HG03342 (cell line): ENCODE measurements at regions not wholly inside any gene's neighbourhood (a gene's known extent, or its start where the extent isn't known, plus 50 kb on each side); places are given as distances from the start of the nearest gene placed in this dataset.

ENCODE experiments used
- ATAC-seq: cut with Tn5 transposase; IDR thresholded peaks from one replicate; pipeline ENCODE4 v1.9.1; 2021; ENCODE audit warnings: mild to moderate bottlenecking, moderate library complexity; ENCODE audit not compliant: unreplicated experiment

DNA sequence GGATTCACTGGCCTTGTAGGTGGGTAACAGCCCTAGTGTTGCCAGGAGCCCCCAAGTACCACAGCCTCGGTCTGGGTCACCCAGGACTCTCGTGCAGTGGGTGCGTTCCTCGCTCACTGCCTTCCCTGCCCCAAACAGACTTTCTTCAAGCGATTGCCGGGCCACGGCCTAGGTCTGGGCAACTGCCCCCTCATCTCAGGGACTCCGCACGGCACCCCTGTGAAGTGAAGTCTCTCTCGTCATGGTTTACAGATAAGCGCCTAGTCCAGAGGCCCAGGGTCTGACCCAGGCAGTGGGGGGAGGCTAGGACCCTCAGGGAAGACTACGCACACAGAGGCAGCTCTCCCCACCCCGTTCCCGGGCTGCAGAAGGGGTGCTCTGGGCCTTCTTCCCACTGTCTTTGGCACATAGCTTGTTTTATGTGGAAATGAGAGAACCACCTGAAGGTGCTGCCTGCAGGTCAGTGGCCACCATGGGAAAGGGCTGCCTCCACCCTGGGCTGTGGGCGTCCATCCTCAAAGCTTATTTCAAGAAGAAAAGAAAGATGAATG, 220.8 kb downstream of the ERMARD start:
- ATAC-seq, result no peak

DNA sequence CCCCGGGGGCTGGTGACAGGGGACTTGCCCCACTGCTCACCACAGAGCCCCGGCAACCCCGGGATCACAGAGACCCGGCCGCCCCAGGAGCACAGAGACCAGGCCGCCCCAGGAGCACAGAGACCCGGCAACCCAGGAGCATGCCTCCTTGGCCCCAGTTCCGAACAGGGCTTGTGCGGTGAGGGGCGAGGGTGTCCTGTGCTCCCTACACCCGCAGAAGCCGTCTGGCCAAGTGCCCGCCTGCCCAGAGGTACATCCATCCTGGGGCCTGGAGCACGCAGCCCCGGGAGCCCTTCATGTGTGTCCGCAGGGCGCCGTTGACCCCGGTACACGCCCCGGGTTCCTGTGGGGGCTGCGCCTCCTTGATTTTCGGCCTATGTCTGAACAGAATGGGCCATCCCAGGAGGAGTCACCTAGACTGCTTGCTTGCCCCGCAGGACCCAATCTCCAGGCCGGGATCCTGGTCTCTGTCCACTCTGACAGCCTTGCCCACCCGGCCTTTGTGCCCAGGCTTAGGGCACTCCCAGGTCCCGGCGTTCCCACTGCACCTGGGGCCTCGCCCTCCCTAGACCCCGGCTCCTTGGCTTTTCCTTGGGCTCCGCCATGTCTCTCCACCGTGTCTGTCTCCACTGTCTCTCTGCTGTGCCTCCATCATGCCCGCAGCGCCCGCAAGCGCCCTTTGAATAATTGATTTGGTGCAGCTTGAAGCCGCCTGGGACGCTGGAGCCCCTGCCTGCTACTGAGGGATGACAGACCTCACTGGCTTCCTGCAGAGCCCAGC, 219.8 kb downstream of the ERMARD start:
- ATAC-seq, result no peak

DNA sequence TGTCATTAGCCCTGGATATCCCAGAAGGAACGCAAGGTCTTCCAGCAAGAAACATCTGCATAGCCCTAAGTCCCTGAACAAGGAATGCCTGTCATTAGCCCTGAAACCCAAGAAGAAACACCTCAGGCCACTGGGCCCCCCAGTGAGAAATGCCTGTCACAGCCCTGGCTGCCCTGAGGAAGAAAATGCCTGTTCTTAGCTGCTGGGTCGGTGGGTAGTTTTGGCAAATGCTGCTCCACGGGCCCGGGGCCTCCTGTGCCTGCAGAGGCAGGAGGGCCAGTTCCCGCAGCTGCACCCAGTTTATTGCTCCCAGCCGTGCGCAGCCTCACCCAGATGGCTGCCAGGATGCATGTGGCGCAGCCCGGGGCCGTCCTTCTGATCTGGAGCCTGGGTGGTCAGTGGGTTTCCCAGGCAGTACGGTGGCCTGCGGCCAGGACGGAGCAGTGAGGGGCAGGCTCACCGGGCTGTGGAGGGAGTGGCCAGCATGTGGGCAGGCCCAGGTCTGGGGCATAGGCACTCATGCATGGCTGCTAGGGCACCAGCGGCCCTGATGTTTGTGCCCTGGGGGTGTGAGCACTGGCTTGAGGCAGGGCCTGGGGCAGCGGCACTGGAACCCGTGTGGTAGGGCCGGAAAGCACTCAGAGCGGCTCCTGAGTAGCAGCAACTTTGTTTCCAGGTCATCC, 219.0 kb downstream of the ERMARD start:
- ATAC-seq, result no peak

DNA sequence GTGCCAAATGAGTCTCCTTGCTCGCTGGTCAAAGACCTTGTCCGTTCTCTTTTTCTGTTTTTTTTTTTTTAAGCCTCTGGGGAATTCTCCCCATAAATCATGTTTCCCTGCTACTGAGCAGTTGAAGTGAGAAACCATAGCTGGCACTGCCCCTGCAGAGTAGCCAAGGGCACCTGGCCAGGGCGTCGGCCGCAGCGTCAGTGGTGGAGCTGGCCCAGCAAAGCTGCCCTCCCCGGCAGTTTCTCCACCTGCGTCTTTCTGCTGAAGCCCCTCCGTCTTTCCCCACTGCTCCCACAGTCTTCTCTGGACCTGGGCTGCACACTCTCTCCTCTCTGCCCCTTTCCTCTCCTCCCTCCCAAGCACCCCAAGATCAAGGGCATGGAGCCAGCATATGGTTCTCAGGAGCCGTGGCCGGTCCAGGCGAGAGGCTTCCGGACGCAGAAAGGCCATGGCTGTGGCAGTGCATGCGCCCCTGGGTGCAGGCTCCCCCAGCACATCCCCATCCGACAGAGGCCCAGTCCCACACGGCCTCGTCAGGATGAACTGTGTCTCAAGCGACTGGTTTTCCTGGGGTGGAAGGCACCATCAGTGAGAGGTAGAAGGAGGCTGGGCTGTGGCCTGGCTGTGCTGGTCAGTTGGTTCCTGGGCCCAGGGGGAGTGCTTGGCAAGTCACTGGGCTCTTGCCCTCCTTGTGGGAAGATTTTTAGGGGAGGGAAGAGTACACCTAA, 218.1 kb downstream of the ERMARD start:
- no peak for ATAC-seq

DNA sequence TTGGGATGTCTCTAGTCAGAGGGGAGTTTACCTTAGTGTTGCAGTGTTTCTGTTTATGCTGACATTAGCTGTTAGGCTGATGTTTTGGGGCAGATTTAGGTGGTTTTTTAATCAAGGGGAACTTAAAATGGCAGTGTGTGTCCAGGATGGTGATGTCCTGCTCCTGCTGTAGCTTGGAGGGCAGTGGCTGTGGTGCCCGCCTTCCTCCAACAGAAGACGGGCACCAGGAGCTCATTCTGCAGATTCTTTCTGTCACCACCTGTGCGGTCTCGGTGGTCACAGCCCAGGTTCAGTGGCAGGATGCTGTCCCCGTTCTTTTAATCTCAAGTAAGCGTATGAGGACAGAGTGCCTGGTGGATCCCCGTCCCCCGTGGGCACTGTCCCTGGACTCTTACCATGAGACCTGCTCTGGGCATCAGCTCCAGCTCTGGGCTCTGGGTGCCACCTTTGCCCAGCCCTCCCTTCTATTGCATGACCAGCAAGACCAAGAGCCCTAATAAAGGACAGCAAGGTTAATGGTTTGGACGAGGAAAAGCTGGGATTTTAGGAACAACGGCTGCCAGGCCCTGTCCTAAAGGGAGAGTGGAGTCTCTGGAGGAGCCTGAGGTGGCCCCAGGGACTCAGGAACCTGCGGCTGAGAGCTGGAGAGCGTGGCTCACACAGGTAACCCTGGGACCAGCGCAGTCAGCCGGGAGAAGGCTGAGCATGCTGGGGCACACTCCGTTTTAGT, 217.3 kb downstream of the ERMARD start:
- ATAC-seq, result no peak

DNA sequence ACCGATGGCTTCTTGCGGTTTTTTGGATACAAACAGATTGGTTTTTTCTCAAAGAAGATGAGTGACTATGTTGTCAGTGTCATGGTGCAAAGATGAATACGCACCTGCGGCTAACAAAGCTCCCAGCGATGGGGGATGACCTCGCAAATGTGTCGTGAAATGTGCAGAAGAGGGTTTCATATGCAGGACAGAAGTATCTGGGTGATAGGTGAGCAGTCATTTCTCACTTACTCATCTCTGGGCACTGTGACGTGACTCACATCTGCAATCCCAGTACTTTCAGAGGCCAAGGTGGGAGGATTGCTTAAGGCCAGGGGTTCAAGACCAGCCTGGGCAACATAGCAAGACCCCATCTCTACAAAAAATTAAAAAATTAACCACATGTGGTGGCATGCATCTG, 216.3 kb downstream of the ERMARD start:
- no peak for ATAC-seq

DNA sequence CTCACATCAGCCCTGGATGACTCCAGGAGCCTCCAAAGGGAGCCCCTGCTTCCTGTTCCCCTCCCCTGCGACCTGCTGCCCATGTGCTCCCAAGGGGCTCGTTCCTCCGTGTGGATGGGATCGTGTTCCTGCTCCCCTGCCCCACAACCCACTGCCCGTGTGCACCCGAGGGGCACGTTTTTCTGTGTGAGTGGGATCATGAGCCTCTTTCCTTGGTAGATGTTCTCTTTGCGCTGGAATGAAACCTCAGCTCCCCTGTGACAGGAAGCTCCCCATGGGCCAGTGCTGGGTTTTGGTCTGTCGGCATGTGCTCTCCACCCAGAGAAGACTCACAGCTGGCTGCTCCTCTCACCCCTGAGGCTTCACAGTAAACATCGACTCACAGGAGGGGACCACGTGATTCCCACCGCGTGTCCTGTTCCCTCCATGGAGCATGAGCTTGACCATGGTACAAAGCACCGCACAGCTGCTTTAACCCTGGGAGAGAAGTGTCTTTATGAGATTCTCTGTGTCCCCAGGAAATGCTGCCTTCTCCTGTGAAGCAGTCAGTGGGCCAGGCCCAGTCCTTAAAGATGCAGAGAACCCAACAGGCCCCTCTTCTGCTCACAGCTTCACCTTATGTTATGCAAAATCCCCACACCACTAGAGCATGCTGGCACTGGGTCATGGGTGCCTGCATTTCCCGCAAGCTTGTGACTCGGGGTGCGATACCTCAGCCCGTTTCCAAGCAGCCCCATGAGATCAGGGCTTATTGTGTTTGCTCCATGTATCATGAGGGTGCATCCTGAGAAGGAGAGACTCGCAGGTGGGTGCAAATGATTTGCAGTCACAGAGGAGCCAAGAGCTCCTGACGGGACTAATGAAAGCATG, 215.1 kb downstream of the ERMARD start:
- ATAC-seq, result no peak

DNA sequence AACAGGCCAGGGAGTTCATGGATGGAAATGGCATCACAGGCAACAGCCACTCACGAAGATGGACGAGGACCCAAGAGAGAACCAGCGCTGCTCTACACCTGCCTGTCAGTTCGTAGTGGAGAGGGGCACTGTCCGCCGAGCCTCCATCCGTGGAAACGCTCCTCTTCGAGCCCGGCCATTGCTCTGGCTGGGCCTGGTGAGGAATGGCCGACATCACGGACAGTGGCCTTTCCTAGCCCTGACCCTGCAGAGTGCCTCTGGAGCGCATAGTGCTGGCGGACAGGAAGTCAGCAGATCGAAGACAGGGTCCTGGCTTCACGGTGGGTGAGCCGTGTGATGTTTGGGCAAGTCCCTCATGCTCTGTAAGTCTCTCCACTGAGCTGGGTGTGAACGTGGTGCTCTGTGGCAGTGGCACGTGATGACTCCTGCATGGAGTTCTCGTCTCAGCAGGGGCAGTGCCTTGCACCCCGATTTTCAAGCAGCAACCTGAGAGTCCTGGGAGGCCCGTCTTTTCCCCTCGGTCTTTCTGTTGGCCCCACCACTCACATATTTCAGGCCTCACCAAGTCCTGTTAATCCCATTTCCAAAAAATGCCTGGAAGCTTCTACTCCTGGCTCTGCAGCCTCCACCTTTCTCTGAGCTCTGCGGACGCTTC, 214.4 kb downstream of the ERMARD start:
- no peak for ATAC-seq

DNA sequence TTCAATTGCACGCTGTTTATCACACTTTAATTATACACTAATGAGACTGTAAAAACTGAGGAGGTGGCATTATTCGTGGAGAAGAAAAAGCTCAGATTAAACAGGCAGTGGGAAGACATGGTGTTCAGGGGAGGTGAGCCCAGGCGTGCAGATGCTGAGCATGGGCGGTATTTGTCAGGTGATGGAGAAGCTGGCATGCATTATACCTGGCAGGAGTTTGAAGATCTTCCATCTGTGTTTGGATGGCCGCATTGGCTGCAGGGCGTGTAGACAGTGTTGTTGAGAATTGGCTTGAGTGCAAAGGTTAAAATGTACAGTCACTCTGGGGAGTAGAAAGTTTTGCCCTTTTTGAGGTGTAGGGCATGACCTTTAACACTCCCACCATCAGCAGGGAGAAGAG, 213.8 kb downstream of the ERMARD start:
- no peak for ATAC-seq

DNA sequence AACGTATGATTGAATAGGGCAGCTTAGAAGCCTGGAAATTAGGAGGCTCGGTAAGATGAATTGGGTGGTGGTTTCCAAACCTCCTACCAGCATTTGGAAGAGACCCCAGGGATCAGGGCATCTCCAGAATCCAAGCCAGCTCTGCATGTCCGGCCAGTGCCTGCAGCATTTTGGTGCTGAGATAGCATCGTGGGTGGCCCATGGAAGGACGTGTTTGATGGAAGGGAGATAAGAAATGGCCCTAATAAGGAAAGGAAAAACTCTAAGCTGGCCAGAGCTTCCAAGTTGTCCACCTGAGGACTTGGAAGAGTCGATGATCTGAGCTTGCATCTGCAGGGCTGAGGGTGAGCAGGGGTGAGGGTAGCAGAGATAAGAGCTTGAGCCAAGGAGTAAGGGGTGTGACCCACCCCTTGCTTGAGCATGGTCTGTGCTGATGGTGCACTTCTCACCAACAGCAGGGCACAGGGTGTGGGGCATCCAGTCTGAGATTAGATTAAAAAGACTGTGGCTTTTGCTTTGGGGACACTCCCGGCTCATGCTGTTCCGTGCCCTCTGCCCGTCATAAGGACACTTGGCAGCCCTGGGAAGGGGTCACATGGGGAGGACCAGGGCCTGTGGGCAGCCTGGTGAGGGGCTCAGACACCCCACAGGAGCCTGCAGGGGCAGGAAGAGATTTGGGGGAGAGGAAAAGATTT, 213.2 kb downstream of the ERMARD start:
- no peak for ATAC-seq

DNA sequence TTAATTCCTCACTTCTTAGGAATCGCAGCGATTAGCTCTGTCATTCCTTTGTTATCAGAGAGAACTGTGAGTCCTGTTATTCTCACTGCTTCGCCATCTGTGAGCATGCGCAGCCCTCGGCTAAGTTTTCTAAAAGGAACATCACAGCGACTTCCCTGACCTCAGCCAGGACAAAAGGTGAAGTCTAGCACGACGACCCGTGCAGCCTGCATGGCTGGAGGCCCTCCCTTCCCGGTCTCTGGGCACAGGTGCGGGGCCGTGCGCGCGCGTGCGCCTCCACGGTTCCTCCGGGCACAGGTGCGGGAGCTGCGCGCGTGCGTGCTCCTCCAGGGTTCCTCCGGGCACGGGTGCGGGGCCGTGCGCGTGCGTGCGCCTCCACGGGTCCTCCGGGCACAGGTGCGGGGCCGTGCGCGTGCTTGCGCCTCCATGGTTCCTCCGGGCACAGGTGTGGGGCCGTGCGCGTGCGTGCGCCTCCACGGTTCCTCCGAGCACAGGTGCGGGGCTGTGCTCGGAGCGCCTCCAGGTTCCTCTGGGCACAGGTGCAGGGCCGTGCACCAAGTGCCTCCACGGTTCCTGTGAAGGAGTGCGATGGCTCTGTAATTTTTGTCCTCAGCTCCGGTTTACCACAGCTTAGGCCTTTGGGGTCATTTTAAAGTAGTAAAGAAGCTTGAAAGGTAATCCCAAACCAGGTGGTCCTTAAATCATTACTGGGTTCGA, 212.3 kb downstream of the ERMARD start:
- ATAC-seq, result no peak

DNA sequence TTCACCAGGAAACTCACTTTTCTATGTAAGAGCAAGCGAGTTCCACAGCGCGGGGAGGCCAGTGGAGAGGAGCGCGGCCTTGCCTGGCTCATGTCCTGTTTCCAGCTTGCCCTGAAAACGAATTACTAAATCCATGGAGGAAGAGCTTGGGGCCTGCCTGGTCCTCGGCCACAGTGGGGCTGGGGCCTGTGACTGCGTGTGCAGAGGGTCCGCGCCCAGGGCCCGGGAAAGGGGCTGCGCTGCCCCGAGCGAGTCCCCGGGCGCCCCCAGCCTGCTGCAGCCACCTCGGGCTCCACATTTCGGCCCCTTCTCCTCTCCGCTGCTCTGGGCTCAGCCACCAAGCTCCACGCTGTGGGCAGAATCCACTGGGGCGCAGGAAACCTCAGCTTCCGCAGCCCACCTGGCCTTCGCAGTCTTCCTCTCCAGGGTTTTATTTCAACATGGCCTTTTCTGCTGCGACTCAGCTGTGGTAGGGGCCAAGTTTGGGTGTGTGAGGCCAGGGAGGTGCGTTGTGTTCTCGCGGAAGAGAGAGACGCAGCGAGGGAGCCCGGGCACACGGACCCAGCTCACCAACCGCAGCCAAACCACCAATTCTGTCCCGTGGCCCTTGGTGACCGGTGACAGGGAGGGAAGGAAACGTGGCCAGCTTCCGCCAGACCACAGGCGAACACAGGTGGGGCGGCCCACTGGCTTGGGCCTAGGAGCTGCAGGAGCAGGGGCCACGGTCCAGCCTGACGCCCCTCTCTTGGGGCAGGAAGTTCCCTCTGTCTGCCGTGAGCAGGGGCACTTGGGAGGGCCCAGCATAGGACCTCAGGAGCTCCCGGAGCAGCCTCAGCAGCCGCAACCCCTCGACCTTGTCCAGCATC, 211.4 kb downstream of the ERMARD start:
- ATAC-seq, result no peak

DNA sequence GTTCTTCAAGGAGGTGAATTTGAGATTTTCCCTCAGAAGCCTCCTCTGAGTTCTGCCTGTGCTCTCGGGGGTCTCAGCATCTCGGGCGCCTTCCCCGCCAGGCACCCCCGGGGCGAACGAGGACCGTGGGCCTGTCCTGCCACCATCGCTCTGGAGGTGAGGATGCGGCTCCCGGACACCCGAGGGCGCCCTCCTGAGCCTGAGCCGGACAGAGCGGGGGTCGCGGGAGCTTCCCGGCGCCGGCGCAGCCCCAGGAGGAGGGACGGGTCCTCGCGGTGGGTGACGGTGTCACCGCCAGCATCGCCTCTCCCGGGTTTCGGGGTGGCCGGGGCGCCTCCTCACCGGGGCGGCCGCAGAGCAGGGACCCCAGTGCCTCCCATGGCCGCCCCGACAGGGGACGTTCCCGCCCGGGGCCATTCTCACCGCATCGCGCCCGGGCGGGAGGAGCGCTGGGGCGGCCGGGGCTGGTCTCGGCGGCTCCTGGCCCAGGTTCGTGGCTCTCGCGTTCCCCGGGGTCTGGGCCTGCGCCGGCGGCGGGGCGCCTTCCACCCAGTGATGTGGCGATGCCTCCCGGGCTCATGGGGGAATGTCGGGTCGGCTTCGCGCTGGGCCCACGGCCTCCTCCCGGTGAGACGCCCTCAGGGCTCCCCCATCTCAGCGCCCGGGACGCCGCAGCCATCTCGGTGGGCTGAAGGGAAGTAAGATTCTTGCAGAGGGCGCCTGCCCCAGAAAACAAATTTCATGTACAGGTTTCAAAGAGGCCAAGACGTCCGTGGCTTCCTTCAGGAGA, 210.5 kb downstream of the ERMARD start:
- ATAC-seq, result no peak

DNA sequence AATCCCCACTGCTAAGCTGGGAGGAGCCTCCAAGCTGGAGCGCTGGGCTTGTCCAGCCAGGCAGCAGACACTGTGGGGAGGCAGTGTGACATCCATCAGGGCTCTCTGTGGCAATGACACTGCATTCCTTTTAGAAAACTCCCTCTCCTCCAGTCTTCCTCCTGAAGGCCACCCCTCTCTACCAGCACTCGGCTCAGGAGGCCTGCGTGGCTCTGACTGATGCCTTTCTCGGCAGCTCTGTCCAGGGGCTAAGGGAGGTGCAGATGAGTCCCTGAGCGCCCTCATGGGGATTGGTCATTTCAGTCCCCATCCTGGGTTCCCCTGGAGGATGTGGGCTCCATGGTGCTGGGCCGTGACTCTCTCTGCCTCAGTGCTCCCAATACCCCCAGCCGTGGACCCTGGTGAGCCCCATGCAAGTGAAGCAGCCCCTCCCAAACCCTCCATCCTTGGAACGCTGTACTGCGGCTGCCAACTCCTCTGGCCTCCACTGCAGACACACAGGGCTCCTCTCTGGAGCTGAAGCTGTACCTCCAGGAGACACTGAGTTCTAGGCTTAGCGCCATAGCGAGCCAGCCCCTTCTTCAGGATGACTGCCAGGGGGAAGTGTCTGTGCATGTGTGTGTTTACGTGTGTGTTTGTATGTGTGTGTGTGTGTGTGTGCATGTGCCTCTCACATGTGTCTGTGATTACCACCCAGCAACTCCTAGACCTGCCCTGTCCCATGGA, 209.6 kb downstream of the ERMARD start:
- ATAC-seq, result no peak

DNA sequence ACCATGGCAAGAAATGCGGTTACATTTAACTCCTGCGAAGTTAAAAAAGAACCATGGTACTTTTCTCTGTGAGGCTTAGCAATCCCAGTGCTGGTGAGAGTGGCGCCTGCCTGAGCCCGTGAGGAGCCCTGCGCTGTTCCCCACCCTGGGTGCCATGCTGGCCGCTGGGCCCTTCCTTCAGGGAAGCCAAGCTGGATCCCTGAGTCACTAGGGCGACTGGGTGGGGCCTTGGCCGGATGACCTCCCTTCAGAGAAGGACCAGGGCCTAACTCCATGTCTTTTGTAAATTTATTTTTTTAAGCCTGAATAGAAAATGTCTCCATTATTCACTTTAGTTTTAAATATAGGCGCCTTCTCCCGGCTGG, 209.1 kb downstream of the ERMARD start:
- ATAC-seq, result no peak

DNA sequence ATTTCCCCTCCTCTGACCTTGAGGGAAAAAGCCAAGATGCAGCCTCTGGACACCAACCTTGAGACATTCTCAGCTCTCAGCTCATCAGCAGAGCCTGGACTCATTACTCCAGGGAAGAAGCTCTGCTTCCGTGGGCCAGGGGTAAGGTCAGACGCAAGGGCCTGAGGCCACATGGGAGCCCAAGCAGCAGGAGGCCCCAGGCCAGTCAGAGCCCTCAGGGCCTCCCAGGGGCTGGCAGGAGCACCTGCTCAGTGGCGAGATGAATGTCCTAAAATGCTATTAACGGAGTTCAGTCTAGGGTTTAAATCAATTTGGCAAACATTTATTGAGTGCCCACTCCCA, 208.6 kb downstream of the ERMARD start:
- ATAC-seq, result no peak
